HL-60/S4 treated with phorbol 12-myristate 13-acetate at 8.2 ng/mL for 4 days and 3 days (cell line): ENCODE measurements at regions not wholly inside any gene's neighbourhood (a gene's known extent, or its start where the extent isn't known, plus 50 kb on each side); places are given as distances from the start of the nearest gene placed in this dataset.
"Not testable (repeated sequence)": the region's sequence is repeated elsewhere in the genome, so short reads cannot be mapped to it uniquely, and the experiment has no call there.

Source experiments
- in situ Hi-C: fragments of 300-500 bp; cut with MboI; formaldehyde crosslinking; loops from 2 replicates; pipeline ENCODE4 v1.15.0; 2022; ENCODE audit warnings: low sequenced_read_pairs

DNA sequence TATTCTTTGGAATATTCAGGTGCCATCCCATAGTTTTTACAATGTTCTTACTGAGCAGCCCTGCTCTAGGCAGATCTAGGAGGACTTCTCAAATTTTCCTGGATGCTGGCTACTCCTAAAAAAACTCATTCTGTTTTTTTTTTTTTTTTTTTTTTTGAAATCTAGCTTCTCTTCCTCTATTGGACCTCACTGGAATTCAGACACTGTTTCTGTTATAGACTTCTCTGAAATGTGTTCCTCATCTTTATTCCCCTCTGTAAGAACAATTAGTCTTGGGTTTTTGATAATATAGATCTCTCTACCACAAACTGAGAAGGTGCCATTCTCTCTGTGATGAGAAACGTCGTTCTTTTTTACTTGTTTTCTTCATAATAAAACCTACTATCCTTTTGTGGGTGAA, 115.3 kb upstream of the CCND2 start:
- in situ Hi-C loops = no loop called here

DNA sequence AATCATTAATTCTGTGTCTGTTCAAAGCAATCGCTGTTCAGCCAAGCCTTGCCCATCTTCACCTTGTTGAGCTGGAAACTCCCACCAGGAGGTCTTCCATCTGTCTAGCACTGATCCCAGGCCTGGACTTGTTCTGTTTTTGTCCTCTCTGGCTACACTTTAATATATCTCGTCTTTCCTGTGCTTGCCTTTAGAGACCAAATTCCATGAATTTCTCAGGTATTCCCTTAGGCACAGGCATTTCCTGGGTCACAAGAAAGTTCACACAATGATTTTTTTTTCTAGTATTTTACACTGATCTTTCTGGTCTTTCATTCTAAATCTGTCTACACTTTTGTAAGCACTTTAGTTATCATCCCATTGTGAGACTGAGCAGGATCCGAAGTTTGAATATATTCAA, 116.4 kb upstream of the CCND2 start:
- in situ Hi-C loops = no loop called here

- in situ Hi-C loops = no loop called here
Measured at GRCh38 chr12:4156317-4156716, 117.2 kb upstream of the CCND2 start.

GRCh38 chr12:4154672-4155225, 118.8 kb upstream of the CCND2 start:
- in situ Hi-C loops = no loop called here

GRCh38 chr12:4153343-4153892, 120.1 kb upstream of the CCND2 start:
- in situ Hi-C loops = no loop called here

DNA sequence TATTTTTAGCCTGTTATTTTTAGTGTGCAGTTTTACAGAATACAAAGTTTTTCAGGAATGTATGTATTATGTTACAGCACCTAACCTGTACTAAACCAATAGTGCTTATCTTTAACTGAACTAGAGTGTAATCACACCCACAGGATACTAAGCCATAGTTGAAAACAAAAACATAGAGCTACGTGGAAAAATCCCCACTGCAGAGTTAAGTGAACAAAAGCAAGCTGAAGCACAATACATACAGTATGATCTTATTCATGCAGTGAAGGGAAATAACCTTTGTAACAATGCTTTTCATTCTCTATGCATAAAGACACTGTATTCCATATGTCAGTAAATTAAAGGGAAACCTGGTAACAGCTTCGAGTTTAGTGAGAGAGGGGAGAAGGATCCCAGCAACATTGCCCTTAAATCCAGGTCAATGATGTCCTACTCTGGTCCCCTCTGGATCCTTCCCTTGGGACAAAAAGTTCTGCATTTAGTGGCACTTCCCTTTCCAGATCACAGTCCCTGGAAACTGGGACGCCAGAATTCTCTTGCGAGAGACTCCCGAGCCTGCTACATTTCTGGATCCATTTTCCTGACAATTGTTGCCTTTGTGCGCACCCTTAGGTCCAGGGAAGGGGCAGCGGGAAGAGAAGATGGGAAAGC, 121.3 kb upstream of the CCND2 start:
- in situ Hi-C loops = no loop called here

- in situ Hi-C loops = no loop called here
Measured at GRCh38 chr12:4151362-4152121, 122.0 kb upstream of the CCND2 start.

GRCh38 chr12:4150355-4150754, 123.2 kb upstream of the CCND2 start:
- in situ Hi-C loops = not testable (repeated sequence)

DNA sequence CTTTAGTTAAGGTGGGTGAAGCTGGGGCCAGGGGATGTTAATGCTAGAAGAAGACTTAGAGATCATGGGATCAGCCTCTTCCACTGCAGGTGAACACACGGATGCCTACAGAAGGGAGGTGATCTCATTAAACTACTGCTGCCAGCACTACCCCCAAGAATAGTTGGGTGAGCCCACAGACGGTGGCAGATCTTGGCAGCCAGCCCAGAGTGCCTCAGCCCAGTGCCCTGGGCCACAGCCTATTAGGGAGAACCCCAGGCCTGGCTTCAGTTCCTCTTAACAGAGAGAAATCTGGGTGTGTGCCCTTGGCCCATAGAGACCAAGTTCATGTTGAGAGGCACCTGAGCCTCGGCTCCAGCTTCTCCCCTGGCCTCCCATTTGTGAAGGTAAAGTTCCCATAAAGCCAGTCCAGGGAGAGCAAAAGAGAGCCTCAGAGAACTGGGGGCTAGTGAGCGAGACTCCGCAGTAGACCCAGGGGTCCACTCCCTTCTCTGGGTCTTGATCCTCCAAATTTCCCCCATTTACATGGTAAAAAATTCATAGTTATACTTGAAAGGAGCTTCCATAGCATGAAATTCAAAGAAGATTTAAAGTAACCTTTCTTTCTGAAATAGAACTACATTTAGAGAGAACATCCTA, 125.0 kb upstream of the CCND2 start:
- in situ Hi-C loops = no loop called here

DNA sequence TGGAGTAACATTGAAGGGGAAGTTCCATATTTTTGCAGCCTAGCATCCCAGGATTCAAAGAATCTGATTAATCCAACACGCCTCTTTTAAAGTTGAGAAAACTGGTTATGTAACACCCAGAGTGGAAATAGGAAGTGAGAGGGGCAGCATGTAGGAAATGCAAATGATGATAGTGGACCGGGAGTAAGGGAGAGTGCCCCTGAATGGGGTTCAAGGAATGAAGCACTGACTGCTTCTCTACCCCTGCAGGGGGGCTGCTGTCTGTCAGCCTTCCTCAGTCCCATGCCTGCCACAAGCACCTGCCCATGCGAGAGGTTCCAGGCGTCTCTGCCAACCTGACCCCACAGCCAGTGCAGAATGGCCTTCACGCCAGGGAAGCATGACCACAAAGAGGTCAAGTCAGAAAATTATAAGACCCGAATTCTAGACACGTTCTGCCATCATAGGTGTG, 126.5 kb upstream of the CCND2 start:
- in situ Hi-C loops = no loop called here

- in situ Hi-C loops = no loop called here
Measured at GRCh38 chr12:4145990-4146859, 127.3 kb upstream of the CCND2 start.

GRCh38 chr12:4144676-4145075, 128.9 kb upstream of the CCND2 start:
- in situ Hi-C loops = no loop called here

DNA sequence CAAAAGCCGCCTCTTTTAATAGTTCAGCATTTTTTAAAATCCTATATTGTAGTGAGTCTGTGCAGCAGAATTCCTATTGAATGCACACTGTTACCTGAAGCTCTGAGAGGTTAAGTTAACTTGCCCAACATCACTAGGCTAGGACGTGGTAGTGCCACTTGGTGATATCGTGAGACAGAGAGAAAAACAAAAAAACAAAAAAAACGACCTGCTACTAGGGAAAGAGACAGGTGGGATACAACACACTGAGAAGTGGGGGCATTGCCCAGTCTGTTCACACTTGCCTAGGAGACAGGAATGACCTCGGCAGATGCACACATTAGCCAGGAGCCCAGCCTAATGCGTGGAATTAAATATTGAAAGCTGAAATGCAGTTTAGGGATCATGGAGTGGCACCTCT, 129.7 kb upstream of the CCND2 start:
- in situ Hi-C loops = no loop called here

- in situ Hi-C loops = no loop called here
Measured at GRCh38 chr12:4141348-4142270, 132.0 kb upstream of the CCND2 start.

DNA sequence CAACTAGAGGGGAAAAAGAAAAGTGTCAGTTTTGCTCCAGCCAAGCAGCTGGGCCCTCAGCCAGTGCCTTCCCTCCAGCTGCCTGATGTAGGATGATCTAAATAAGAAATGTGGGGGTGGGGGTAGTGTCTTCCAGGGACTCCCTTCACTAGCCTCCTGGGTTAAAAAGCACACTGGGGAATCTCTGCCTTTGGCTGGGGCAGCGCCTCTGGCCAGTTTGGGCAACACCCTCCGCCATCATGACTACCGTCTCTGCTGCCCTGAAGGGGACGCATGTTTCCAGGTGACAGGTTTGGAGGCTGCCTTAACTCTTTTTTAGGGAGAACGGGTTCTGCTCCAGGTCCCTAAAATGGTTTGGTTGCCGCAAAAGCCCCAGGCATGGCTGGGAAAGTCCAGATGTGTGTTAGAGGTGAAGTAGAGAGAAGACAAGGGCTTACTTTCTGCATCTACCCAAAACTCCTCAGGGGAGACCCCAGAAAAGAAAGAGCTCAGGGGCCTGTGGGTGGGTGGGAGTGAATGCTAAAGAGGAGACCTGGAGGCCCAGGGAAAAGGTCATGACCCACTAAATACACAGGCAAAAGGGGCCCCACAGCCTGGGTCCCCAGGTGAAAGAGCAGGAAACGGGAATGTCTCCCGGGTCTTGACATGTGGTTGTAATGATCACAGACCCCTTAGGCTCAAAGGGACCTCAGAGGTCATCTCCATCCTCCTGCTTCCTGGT, 132.8 kb upstream of the CCND2 start:
- in situ Hi-C loops = no loop called here

DNA sequence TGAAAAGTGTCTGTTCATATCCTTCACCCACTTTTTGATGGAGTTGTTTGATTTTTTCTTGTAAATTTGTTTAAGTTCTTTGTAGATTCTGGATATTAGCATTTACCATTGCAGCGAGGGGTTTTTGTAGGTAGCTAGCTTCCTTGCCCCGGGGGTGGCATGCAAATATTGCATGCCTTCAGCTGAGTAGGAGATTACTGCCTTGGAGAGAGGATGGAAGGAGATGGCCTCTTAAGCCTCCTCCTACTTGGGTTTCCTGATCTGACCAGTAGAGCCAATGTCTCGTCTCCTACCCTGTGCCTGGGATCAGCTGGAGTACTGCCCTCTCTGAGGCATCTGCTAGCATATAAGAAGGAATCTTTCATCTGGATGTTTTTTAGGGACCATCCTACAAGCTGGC, 134.4 kb upstream of the CCND2 start:
- in situ Hi-C loops = no loop called here

DNA sequence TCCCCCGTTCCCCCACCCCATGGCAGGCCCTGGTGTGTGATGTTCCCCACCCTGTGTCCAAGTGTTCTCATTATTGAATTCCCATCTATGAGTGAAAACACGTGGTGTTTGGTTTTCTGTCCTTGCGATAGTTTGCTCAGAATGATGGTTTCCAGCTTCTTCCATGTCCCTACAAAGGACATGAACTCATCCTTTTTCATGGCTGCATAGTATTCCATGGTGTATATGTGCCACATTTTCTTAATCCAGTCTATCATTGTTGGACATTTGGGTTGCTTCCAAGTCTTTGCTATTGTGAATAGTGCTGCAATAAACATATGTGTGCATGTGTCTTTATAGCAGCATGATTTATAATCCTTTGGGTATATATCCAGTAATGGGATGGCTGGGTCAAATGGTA, 135.0 kb upstream of the CCND2 start:
- in situ Hi-C loops = not testable (repeated sequence)

GRCh38 chr12:4138051-4138450, 135.5 kb upstream of the CCND2 start:
- in situ Hi-C loops = no loop called here

GRCh38 chr12:4137441-4137840, 136.1 kb upstream of the CCND2 start:
- in situ Hi-C loops = no loop called here
